ENCODE measurements at regions not wholly inside any gene's neighbourhood (a gene's known extent, or its start where the extent isn't known, plus 50 kb on each side); places are given as distances from the start of the nearest gene placed in this dataset.

- TF ChIP-seq EZH2 (IDR thresholded peaks at IDR 0.05; ENCODE audit: insufficient read depth, poor library complexity, severe bottlenecking) = no peak
- no peak for TF ChIP-seq EZH2phosphoT487 (IDR thresholded peaks at IDR 0.05; ENCODE audit: insufficient read depth, low read depth)
These were observed 265.7 kb downstream of the SEMA3D start for GRCh38 chr7:84921154-84921553.

Data from GM23248 (cell line).